ENCODE measurements at regions not wholly inside any gene's neighbourhood (a gene's known extent, or its start where the extent isn't known, plus 50 kb on each side); places are given as distances from the start of the nearest gene placed in this dataset.

GRCh38 chr1:98107256-98107655, 186.4 kb upstream of the DPYD start:
- H3K4me3 ChIP-seq: no peak overlapping the region
- no peak overlapping the region for H3K27ac ChIP-seq
- no peak for TF ChIP-seq POLR2A (IDR thresholded peaks at IDR 0.05)
- TF ChIP-seq, protein P1, sequence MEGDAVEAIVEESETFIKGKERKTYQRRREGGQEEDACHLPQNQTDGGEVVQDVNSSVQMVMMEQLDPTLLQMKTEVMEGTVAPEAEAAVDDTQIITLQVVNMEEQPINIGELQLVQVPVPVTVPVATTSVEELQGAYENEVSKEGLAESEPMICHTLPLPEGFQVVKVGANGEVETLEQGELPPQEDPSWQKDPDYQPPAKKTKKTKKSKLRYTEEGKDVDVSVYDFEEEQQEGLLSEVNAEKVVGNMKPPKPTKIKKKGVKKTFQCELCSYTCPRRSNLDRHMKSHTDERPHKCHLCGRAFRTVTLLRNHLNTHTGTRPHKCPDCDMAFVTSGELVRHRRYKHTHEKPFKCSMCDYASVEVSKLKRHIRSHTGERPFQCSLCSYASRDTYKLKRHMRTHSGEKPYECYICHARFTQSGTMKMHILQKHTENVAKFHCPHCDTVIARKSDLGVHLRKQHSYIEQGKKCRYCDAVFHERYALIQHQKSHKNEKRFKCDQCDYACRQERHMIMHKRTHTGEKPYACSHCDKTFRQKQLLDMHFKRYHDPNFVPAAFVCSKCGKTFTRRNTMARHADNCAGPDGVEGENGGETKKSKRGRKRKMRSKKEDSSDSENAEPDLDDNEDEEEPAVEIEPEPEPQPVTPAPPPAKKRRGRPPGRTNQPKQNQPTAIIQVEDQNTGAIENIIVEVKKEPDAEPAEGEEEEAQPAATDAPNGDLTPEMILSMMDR (IDR thresholded peaks at IDR 0.05): no peak
- H3K36me3 ChIP-seq (ENCODE audit: low read depth, missing control alignments): no peaks in the 10 kb centered on the region
- no peaks in the 10 kb centered on the region for H3K27me3 ChIP-seq
- no peaks in the 10 kb centered on the region for H3K4me1 ChIP-seq
- WGBS, 2 donors: 92 to 100% methylated on average over 1 of the region's 1 CpG
- intact Hi-C loops (cut with DNase I; ENCODE audit: low total_unique reads): no loop called here
- no peak for DNase-seq
- H3K9me3 ChIP-seq: no peaks in the 10 kb centered on the region

GRCh38 chr1:98104289-98104688, 183.5 kb upstream of the DPYD start:
- 28 to 33% methylated on average over 3 of the region's 3 CpGs for WGBS, 2 donors
- DNase-seq: no peak
- H3K27ac ChIP-seq: no peak overlapping the region
- no peak overlapping the region for H3K4me3 ChIP-seq
- no peaks in the 10 kb centered on the region for H3K4me1 ChIP-seq
- no peaks in the 10 kb centered on the region for H3K36me3 ChIP-seq (ENCODE audit: low read depth, missing control alignments)
- TF ChIP-seq, protein P1 (IDR thresholded peaks at IDR 0.05): no peak
- TF ChIP-seq POLR2A (IDR thresholded peaks at IDR 0.05): no peak
- no peaks in the 10 kb centered on the region for H3K27me3 ChIP-seq
- no peaks in the 10 kb centered on the region for H3K9me3 ChIP-seq
- intact Hi-C loops (cut with DNase I; ENCODE audit: low total_unique reads): no loop called here

- DNase-seq: no peak
- no peak overlapping the region for H3K27ac ChIP-seq
- no peaks in the 10 kb centered on the region for H3K36me3 ChIP-seq (ENCODE audit: low read depth, missing control alignments)
- intact Hi-C loops (cut with DNase I; ENCODE audit: low total_unique reads): no loop called here
- no peaks in the 10 kb centered on the region for H3K27me3 ChIP-seq
- 40 to 62% methylated on average over 5 of the region's 5 CpGs for WGBS, 2 donors
- H3K4me3 ChIP-seq: no peak overlapping the region
- TF ChIP-seq, protein P1 (IDR thresholded peaks at IDR 0.05): no peak
- no peak for TF ChIP-seq POLR2A (IDR thresholded peaks at IDR 0.05)
- H3K9me3 ChIP-seq: no peaks in the 10 kb centered on the region
- H3K4me1 ChIP-seq: no peaks in the 10 kb centered on the region
Measured at GRCh38 chr1:98103617-98104285, 182.9 kb upstream of the DPYD start.

GRCh38 chr1:98102345-98103030, 181.7 kb upstream of the DPYD start:
- Histone ChIP-seq H3K27me3 (no peaks in the 10 kb centered on the region), H3K4me1 (no peaks in the 10 kb centered on the region), H3K36me3 (ENCODE audit: low read depth, missing control alignments) (no peaks in the 10 kb centered on the region), H3K9me3 (no peaks in the 10 kb centered on the region), H3K4me3 (no peak overlapping the region), H3K27ac (no peak overlapping the region)
- no peak for DNase-seq
- WGBS, 2 donors: 64 to 75% methylated on average over 4 of the region's 4 CpGs
- intact Hi-C loops (cut with DNase I; ENCODE audit: low total_unique reads): no loop called here
- TF ChIP-seq, protein P1 (IDR thresholded peaks at IDR 0.05): no peak
- TF ChIP-seq POLR2A (IDR thresholded peaks at IDR 0.05): no peak

GRCh38 chr1:98101364-98101763, 180.5 kb upstream of the DPYD start:
- no peaks in the 10 kb centered on the region for H3K9me3 ChIP-seq
- H3K4me3 ChIP-seq: no peak overlapping the region
- TF ChIP-seq, protein P1 (IDR thresholded peaks at IDR 0.05): no peak
- no peak for TF ChIP-seq POLR2A (IDR thresholded peaks at IDR 0.05)
- no peak for DNase-seq
- 80 to 87% methylated on average over 2 of the region's 2 CpGs for WGBS, 2 donors
- H3K36me3 ChIP-seq (ENCODE audit: low read depth, missing control alignments): no peaks in the 10 kb centered on the region
- intact Hi-C loops (cut with DNase I; ENCODE audit: low total_unique reads): no loop called here
- no peaks in the 10 kb centered on the region for H3K4me1 ChIP-seq
- H3K27ac ChIP-seq: no peak overlapping the region
- no peaks in the 10 kb centered on the region for H3K27me3 ChIP-seq
